RPMI8226 (cell line): ENCODE measurements at regions not wholly inside any gene's neighbourhood (a gene's known extent, or its start where the extent isn't known, plus 50 kb on each side); places are given as distances from the start of the nearest gene placed in this dataset.

Source experiments
- DNase-seq: peaks from one replicate; pipeline ENCODE4 v3.0.0-alpha.2; 2015

- peak; percentile 11 for DNase-seq
These were observed 215.5 kb upstream of the RORB start for GRCh38 chr9:74281674-74282073.

DNA sequence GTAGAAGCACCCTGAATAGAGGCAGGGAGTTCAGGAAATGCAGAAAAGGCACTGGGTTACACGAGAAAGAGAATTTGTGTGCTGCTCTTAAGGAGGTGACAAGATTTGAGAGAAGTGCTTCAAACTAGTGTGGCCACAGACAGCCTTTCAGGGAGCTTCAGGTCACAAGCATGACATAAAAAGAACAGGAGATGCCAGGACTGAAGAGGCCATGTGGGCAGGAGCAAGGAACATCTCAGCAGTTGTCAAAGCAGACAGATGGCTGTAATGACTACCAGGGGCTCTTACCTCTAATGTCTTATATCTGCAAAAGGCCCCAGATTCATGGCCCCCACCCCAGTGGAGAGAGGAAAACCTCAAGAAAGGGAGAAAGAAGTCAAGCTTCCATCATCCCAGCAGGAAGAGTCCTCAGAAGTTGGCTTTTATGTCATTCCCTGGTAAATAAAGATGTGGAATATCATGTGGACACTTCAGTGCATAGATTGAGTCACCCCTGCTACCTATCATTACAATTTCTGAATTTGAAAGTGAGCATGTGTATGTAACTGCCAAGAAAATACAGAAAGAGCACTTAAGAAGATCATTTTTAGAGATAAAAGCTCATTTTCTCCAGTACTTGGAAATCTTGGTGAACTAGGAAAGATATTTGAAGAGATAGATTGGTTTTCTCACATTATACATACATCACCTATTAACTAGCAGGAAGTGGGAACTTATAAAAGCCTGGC, 214.4 kb upstream of the RORB start:
- no peak for DNase-seq

- no peak for DNase-seq
These were observed 212.3 kb upstream of the RORB start for GRCh38 chr9:74284581-74285450.

DNA sequence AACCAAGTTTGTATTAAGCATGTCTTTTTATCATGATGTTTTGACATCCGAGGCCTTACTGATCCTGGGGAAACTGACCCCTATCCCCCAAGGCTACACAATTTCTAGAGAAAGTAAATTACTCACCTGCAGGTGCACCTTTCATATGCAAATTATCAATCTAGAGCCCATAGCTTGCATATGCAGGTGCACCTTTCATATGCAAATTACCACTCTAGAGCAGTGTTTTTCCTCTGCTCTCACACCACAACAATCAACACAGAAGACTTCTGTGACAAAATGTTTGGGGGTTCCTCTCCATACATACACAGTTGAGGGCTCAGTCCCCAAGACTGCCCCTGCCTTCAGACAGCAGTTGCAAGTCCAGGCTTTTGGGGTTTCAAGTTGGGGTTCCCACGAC, 203.7 kb upstream of the RORB start:
- no peak for DNase-seq

GRCh38 chr9:74303945-74304344, 193.2 kb upstream of the RORB start:
- no peak for DNase-seq

- DNase-seq = no peak
These were observed 192.5 kb upstream of the RORB start for GRCh38 chr9:74304598-74304997.

DNA sequence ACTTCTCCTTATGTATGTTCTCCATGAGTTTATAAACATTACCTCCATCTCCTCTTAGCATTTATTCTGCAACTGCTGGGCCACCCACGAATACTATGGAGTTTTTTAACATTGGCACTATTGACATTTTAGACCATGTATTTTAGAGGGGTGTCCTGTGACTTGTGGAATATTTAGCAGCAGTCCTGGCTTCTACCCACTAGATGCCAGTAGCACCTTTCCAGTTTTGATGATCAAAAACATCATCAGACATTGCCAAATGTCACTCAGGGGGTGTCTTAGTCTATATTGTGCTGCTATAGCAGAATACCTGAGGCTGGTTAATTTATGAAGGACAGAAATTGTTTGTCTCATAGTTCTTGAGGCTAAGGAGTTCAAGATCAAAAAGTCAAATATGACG, 187.5 kb upstream of the RORB start:
- DNase-seq = no peak

GRCh38 chr9:74317235-74317634, 179.9 kb upstream of the RORB start:
- no peak for DNase-seq

DNA sequence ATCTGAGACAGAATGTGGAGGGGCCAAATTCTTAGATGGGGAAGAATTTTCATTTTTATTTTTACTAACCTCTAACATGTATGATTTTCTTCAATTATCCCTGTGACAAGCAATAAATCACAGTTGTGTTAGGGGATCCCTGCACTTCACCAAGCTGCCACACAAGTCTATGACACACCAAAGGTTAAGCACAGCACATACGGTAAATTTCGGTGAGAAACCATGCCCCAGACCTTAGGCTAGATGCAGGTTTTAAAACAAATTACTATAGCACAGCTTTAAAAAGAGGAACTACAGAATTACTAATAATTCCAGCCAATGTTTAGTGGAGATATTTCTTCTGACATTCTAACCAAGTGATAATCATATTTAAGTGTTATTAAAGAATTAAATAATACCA, 175.7 kb upstream of the RORB start:
- DNase-seq = no peak

GRCh38 chr9:74322661-74323314, 174.3 kb upstream of the RORB start:
- no peak for DNase-seq

- no peak for DNase-seq
These were observed 166.5 kb upstream of the RORB start for GRCh38 chr9:74330487-74331214.

DNA sequence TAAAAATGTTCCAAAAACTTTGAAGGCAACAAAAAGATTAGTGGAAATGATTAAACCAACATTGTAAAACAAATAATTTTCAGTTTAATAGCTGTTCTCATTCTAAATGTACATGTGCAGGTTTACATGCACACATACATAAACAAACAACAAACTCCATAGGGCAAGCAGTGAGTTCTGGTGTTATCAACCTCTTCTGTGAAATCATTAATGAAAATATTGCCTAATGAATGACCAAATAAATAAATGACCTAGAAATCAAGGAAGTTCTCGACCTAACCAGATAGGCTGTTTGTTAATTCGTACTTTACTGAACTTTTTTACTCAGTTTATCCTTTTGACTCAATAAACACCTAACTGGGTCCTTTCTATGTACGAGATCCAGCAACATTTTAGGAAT, 165.5 kb upstream of the RORB start:
- no peak for DNase-seq

- DNase-seq = no peak
These were observed 163.6 kb upstream of the RORB start for GRCh38 chr9:74333384-74334032.

- DNase-seq = no peak
These were observed 162.9 kb upstream of the RORB start for GRCh38 chr9:74334271-74334670.

DNA sequence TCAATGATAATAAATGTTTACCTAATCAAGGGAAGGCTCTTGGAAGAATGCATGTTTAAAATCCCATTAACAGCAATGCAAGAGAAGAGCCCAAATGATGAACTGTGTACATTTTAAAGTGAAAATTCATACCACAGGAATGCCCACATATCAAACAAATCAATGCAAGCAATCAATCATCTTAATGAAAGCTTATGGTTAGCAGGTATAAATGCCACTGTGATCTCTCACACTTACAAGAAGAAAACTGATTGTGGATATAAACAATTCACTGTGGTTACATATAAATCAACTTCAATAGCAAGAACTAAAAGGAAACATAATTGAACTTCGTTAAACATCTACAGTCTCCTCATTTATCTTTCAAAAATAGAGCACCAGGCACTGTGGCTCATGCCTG, 161.0 kb upstream of the RORB start:
- DNase-seq = no peak

- DNase-seq = no peak
These were observed 148.4 kb upstream of the RORB start for GRCh38 chr9:74348777-74349176.

GRCh38 chr9:74355107-74355506, 142.0 kb upstream of the RORB start:
- no peak for DNase-seq

GRCh38 chr9:74357577-74357976, 139.6 kb upstream of the RORB start:
- DNase-seq = no peak

GRCh38 chr9:74358959-74359358, 138.2 kb upstream of the RORB start:
- DNase-seq = no peak

- DNase-seq = no peak
These were observed 135.6 kb upstream of the RORB start for GRCh38 chr9:74361508-74361907.

DNA sequence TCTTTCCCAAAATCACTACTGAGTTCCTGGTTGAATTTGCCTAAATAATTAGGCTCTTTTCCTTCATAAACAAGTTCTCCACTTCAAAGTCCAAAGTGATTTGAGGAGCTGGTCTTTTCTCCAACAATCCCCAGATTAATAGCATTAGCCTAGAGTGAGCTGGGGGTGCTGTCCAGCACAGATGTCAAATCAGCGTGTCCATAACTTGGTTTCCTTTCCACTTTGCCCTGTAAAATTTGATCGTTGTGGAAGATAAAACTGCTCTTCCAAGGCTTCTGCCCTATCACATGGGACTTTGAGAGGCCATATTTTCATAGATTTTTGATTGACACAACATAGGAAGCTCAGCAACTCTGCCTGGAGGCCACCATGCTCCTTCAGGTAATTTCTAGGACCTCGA, 134.7 kb upstream of the RORB start:
- no peak for DNase-seq

GRCh38 chr9:74366111-74366510, 131.0 kb upstream of the RORB start:
- no peak for DNase-seq

DNA sequence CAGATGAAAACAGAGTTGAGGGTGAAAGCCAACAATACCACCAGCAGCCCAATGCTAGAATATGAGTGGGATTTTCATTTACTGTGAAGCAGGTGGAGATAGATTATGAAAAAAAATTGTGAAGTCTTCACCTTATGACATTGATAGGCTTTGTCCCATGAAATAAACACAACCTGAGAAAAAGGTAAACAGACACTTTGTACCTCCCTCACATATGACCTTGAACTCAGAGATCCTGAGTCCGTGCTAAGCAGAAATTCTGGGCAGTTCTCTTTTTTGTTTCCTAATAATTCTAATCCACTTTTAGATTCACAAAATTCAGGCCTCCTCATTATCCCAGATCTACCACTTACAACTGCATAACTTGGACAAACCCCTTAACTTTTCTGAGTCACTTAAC, 127.3 kb upstream of the RORB start:
- DNase-seq = no peak
